MCF 10A (cell line): ENCODE measurements at regions not wholly inside any gene's neighbourhood (a gene's known extent, or its start where the extent isn't known, plus 50 kb on each side); places are given as distances from the start of the nearest gene placed in this dataset.
A peak's percentile ranks its signal among the peaks of the same experiment; 100 is the strongest.

Experiments
- BruUV-seq: library from RNA; stranded (reverse); fragments of 400-500 nt; replicated peaks from 2 replicates; lab custom pipeline; 2021; lab: Mats Ljungman, UMichigan
- CTCF ChIA-PET: fragments of 300-600 bp; sonication (Branson Sonifier 250); formaldehyde crosslinking; extraction: SDS; loops from one replicate; lab custom pipeline; 2021; ENCODE audit warnings: antibody characterized with exemption, inconsistent platforms; lab: Yijun Ruan, JAX
- POLR2A ChIA-PET: fragments of 300-600, 350-650 bp; sonication (Branson Sonifier 250); formaldehyde crosslinking; extraction: SDS; loops from one replicate; lab custom pipeline; 2020; ENCODE audit warnings: antibody characterized with exemption, inconsistent platforms; lab: Yijun Ruan, JAX
- DNase-seq: peaks from one replicate; pipeline ENCODE4 v3.0.0-alpha.2; 2018; ENCODE audit not compliant: unreplicated experiment
- H3K27ac Mint-ChIP-seq: one replicate; pipeline ENCODE4 v1.8.0; 2022; ENCODE audit warnings: mild to moderate bottlenecking, low read depth, mixed read lengths; ENCODE audit not compliant: unreplicated experiment
- H3K27me3 Mint-ChIP-seq: one replicate; pipeline ENCODE4 v1.8.0; 2022; ENCODE audit warnings: mixed read lengths; ENCODE audit not compliant: insufficient read depth, unreplicated experiment
- H3K36me3 Mint-ChIP-seq: one replicate; pipeline ENCODE4 v1.8.0; 2022; ENCODE audit warnings: mild to moderate bottlenecking, moderate library complexity, mixed read lengths; ENCODE audit not compliant: insufficient read depth, unreplicated experiment
- H3K4me1 Mint-ChIP-seq: one replicate; pipeline ENCODE4 v1.8.0; 2022; ENCODE audit warnings: mixed read lengths; ENCODE audit not compliant: insufficient read depth, unreplicated experiment
- H3K4me3 Mint-ChIP-seq: one replicate; pipeline ENCODE4 v1.8.0; 2022; ENCODE audit warnings: mild to moderate bottlenecking, moderate library complexity, mixed read lengths; ENCODE audit not compliant: unreplicated experiment
- H3K9me3 Mint-ChIP-seq: one replicate; pipeline ENCODE4 v1.8.0; 2022; ENCODE audit warnings: mixed read lengths; ENCODE audit not compliant: unreplicated experiment
- CTCF ChIP-seq: fragments of 200-600 bp; IDR thresholded peaks from one replicate; pipeline ENCODE4 v1.8.0; 2022; ENCODE audit warnings: antibody characterized with exemption, mild to moderate bottlenecking; ENCODE audit not compliant: unreplicated experiment
- intact Hi-C: fragments of 100-400 bp; cut with micrococcal nuclease; formaldehyde crosslinking; loops from 2 replicates; pipeline ENCODE4 v1.14.1; 2022

- H3K27me3 Mint-ChIP-seq: no peaks in the 10 kb centered on the region
- no peak for DNase-seq
- H3K4me1 Mint-ChIP-seq: peaks cover 10% of the 10 kb centered on the region
- POLR2A ChIA-PET: no interaction called here
- no peaks in the 10 kb centered on the region for H3K36me3 Mint-ChIP-seq
- H3K9me3 Mint-ChIP-seq: no peaks in the 10 kb centered on the region
- BruUV-seq: no TSS peak
- intact Hi-C loops: no loop called here
- no peak overlapping the region for H3K4me3 Mint-ChIP-seq
- no peak for TF ChIP-seq CTCF
- CTCF ChIA-PET: no interaction called here
- H3K27ac Mint-ChIP-seq: no peak overlapping the region
These were observed 222.8 kb downstream of the SPRY2 start for GRCh38 chr13:80118099-80118498.

- DNase-seq: no peak
- no peak for TF ChIP-seq CTCF
- H3K4me3 Mint-ChIP-seq: no peak overlapping the region
- H3K27me3 Mint-ChIP-seq: no peaks in the 10 kb centered on the region
- peaks cover 10% of the 10 kb centered on the region for H3K4me1 Mint-ChIP-seq
- H3K36me3 Mint-ChIP-seq: no peaks in the 10 kb centered on the region
- intact Hi-C loops: no loop called here
- ChIA-PET CTCF (no interaction called here), POLR2A (no interaction called here)
- H3K9me3 Mint-ChIP-seq: no peaks in the 10 kb centered on the region
- H3K27ac Mint-ChIP-seq: no peak overlapping the region
- no TSS peak for BruUV-seq
These were observed 223.4 kb downstream of the SPRY2 start for GRCh38 chr13:80117515-80117914.

- peaks cover 10% of the 10 kb centered on the region for H3K4me1 Mint-ChIP-seq
- POLR2A ChIA-PET: no interaction called here
- no peaks in the 10 kb centered on the region for H3K9me3 Mint-ChIP-seq
- TF ChIP-seq CTCF: no peak
- H3K36me3 Mint-ChIP-seq: no peaks in the 10 kb centered on the region
- H3K27ac Mint-ChIP-seq: no peak overlapping the region
- no peak overlapping the region for H3K4me3 Mint-ChIP-seq
- H3K27me3 Mint-ChIP-seq: no peaks in the 10 kb centered on the region
- BruUV-seq: no TSS peak
- peak; percentile 29 for DNase-seq
- intact Hi-C loops: no loop called here
- CTCF ChIA-PET: no interaction called here
These were observed 224.8 kb downstream of the SPRY2 start for GRCh38 chr13:80116107-80116506.

DNA sequence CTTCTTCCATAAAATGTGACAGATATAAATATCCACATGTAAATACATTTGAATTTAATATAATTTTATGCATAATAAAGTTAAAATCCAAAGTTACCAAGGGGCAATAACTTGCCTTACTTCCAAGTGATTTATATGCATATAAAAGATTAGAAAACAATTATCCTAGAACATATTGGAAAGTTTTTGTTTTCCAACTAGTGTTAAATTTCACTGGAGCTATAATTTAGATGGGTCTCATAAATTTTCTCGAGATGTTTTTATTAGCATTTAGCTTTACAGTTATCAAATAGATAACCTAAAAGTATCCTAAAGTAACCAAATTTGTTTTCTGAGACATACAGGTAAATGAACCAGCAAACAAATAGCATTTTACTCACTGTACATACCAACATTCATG is 225.3 kb downstream of the SPRY2 start:
- no TSS peak for BruUV-seq
- no peak for TF ChIP-seq CTCF

More for the DNA sequence above, 225.3 kb downstream of the SPRY2 start:
- Mint-ChIP-seq H3K4me3 (no peak overlapping the region), H3K4me1 (peaks cover 10% of the 10 kb centered on the region), H3K27ac (no peak overlapping the region), H3K9me3 (no peaks in the 10 kb centered on the region), H3K36me3 (no peaks in the 10 kb centered on the region), H3K27me3 (no peaks in the 10 kb centered on the region)
- DNase-seq: no peak
- POLR2A ChIA-PET: no interaction called here
- intact Hi-C loops: no loop called here
- CTCF ChIA-PET: no interaction called here
